GM12864 (cell line): ENCODE measurements at regions not wholly inside any gene's neighbourhood (a gene's known extent, or its start where the extent isn't known, plus 50 kb on each side); places are given as distances from the start of the nearest gene placed in this dataset.
"Not testable (repeated sequence)": the region's sequence is repeated elsewhere in the genome, so short reads cannot be mapped to it uniquely, and the experiment has no call there.

Experiments used
- DNase-seq: peaks from one replicate; pipeline ENCODE4 v3.0.0-alpha.2; 2011; ENCODE audit warnings: low read depth
- H3K4me3 ChIP-seq: 2 replicates; pipeline ENCODE4 v1.5.1; 2011; ENCODE audit warnings: mild to moderate bottlenecking, low read depth, low read length, control low read depth
- TF ChIP-seq, protein P1 (sequence below): IDR thresholded peaks from 2 replicates; pipeline ENCODE4 v1.5.1; 2011; ENCODE audit warnings: low read depth, mild to moderate bottlenecking, moderate library complexity, low read length, control low read depth, inconsistent platforms; ENCODE audit errors: missing control alignments

DNA sequence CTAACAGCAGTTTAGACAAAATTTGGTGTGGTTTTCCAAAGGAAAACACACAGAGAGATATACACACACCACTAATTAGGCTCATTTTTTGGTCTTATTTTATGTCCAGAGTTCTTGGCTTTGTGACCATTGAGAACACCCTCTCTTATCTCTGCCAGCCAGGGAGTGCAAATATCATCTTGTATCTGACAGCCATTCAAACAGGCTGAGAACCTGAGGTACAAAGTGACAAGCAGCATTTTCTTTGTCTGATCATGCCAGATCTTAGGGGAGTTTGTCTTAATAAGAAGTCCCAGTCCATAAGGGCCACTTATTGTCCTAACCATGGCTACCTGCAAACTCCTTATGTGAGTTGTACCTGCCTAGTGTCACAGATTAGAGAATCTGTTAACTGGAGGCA lies 1165.2 kb downstream of the BRINP3 start:
- no peak for DNase-seq
- TF ChIP-seq, protein P1, sequence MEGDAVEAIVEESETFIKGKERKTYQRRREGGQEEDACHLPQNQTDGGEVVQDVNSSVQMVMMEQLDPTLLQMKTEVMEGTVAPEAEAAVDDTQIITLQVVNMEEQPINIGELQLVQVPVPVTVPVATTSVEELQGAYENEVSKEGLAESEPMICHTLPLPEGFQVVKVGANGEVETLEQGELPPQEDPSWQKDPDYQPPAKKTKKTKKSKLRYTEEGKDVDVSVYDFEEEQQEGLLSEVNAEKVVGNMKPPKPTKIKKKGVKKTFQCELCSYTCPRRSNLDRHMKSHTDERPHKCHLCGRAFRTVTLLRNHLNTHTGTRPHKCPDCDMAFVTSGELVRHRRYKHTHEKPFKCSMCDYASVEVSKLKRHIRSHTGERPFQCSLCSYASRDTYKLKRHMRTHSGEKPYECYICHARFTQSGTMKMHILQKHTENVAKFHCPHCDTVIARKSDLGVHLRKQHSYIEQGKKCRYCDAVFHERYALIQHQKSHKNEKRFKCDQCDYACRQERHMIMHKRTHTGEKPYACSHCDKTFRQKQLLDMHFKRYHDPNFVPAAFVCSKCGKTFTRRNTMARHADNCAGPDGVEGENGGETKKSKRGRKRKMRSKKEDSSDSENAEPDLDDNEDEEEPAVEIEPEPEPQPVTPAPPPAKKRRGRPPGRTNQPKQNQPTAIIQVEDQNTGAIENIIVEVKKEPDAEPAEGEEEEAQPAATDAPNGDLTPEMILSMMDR = no peak
- H3K4me3 ChIP-seq = no peak overlapping the region

DNA sequence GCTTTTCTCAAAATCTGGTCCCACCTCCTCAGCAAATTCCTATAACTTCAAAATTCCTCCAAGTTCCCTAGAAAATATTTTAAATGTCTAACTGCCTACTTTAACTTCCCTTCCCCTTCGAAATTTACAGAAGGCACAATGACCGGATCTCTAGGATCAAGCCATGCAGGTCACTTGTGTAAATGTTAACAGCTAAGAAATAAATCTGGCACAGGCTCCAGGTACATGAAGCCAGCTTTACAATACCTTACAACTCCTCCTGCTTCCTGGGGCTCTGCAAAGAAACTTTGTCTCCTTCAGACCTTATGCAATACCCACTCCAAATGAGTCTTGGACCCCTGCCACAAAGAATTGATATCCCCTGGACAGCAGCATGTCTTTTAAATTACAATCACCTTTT lies 1164.2 kb downstream of the BRINP3 start:
- TF ChIP-seq, protein P1 = no peak
- DNase-seq = no peak
- no peak overlapping the region for H3K4me3 ChIP-seq

DNA sequence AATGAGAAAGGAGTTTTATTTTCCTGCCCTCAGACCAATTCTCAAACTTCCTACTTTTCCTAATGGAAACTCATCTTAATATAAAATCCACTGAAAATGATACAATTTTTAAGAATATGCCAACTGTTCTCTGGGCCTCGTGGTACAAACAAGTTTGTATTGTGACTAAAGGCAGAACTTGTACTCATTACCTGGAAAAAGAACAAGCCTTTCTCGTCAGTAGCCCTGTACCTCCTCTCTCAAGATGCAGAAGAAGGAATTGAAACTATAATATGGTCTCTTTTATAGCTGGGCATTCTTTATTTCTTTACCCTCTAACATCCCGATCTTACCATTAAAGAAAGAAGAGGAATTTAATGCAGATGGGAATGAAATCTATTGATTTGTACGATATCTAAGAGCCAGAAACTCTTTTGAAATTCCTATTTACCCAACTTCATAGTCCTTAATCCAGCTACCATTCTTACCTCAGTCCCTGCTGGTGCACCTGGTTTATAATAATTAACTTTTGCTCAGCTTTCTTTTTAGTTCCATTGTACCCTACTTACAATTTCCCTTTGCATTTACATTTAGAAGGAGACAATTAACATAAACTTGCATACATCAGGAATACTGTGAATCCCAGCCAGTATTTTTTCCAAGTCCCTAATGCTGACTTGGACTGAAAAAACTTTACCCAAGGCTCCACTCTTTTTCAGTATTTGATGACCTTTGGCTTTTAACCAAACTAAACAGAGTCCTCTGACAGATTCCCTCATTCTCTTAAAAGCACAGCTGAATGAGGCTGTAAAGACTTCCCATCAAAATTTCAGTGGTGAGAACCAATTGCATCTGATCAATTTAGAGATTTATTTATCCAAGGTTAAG lies 1162.4 kb downstream of the BRINP3 start:
- H3K4me3 ChIP-seq = no peak overlapping the region
- DNase-seq = no peak
- TF ChIP-seq, protein P1 = no peak

DNA sequence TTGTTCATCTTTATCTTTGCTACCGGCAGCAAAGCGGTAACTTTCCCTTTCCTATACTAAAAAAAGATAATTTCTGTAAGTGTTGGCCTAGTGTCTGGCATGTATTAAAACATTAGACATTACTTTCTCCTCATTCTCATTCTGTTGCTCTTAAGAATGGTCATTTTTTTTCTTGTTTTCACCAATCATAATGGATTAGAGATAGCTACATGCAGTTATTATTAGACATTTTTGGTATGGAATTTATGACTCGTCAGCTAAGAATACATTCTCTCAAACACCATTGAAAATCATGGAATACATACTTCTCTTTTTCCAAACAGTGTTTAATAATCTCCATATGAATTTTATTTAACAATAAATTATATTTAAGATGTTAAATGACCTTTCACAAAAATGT lies 1154.6 kb downstream of the BRINP3 start:
- DNase-seq = no peak
- no peak overlapping the region for H3K4me3 ChIP-seq
- TF ChIP-seq, protein P1 = no peak

DNA sequence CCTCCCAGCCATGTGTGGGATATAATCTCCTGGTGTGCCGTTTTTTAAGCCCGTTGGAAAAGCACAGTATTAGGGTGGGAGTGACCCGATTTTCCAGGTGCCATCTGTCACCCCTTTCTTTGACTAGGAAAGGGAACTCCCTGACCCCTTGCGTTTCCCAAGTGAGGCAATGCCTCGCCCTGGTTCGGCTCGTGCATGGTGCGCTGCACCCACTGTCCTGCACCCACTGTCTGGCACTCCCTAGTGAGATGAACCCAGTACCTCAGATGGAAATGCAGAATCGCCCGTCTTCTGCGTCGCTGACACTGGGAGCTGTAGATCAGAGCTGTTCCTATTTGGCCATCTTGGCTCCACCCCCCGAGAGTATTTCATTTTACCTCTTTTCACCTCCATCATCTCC lies 1146.6 kb downstream of the BRINP3 start:
- DNase-seq, H3K4me3 ChIP-seq: not testable (repeated sequence)

DNA sequence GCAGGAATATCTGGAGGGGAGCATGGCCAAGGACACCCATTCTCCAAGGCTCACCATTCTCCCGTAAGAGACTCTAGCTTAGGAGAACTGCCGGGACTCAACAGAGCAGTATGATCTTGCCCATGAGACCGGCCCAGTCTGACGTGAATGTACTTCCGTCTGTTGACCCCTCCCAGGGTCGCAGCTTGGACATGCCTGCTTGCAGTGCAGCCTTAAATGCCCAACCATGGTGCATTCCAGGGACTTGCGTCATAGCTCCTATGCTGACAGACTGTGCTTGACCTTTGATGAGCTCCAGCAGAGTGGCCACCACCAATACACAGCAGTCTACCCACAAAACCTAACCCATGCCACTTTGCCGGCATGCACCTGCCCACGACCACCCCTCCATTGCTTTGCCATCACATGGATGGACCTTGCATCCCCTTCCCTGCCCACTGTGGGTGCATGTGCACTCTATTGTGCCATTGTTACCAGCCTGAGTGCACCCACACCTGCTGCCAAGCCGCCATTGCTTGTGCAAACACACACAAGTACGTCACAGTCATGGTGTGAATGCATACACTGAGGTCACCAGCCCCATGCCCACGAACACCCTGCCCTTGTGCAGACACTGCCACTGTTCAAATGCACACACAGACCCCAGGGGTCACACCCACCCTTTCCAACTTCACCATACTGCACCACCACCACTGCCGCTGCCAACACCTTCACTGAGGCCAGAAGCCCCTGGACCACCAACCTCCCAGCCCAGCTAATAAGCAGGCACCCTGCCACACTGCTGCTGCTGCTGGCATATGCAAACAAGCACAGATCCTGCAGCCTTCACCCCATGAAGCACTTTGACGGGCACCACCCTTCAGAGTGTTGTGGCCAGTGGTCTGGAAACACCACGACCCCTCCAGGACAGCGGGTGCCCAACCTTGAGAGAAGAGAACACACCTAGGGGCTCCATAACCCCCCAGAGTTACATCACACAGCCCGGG lies 1141.3 kb downstream of the BRINP3 start:
- TF ChIP-seq, protein P1 = no peak
- DNase-seq = no peak
- H3K4me3 ChIP-seq = no peak overlapping the region

DNA sequence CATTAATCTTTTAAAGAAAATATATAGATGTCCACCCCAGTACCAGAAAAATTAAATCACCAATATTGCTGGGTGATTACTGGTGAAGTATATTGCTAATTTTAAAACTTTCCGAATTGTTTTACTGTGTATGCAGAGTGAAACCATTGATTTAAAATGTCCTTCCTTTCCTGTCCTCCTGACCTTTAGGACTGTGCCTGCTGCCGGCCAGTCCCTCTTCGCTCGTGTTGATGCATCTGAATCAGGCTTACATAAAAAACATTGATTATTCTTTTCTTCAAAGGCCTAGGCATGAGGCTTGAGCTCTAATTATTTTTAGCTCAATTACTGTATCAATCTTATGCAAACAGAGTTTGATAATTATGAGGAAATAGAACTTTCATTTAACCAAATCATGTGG lies 1128.1 kb downstream of the BRINP3 start:
- TF ChIP-seq, protein P1 = no peak
- no peak overlapping the region for H3K4me3 ChIP-seq
- no peak for DNase-seq
